Hepatocyte (in vitro differentiated cells): ENCODE measurements at regions not wholly inside any gene's neighbourhood (a gene's known extent, or its start where the extent isn't known, plus 50 kb on each side); places are given as distances from the start of the nearest gene placed in this dataset.

Experiments used
- DNase-seq: peaks from one replicate; pipeline ENCODE4 v3.0.0-alpha.2; 2016; ENCODE audit warnings: low spot score
- H2AFZ ChIP-seq: fragments of 200-600 bp; sonication (generic); 2 replicates; pipeline ENCODE4 v1.6.0; 2016; ENCODE audit warnings: antibody characterized with exemption, mild to moderate bottlenecking
- H3K27ac ChIP-seq: fragments of 200-600 bp; sonication (generic); 2 replicates; pipeline ENCODE4 v1.5.1; 2016; ENCODE audit warnings: mild to moderate bottlenecking
- H3K27me3 ChIP-seq: fragments of 200-600 bp; sonication (generic); 2 replicates; pipeline ENCODE4 v1.6.1; 2016
- H3K36me3 ChIP-seq: fragments of 200-600 bp; sonication (generic); replicated peaks from 2 replicates; pipeline ENCODE4 v1.5.1; 2016; ENCODE audit warnings: low read depth; ENCODE audit not compliant: insufficient read depth
- H3K4me1 ChIP-seq: fragments of 200-600 bp; sonication (generic); 2 replicates; pipeline ENCODE4 v1.5.1; 2016; ENCODE audit warnings: mild to moderate bottlenecking, moderate library complexity; ENCODE audit not compliant: insufficient read depth
- H3K4me2 ChIP-seq: fragments of 200-600 bp; sonication (generic); 2 replicates; pipeline ENCODE4 v1.6.0; 2016
- H3K4me3 ChIP-seq: fragments of 200-600 bp; sonication (generic); 2 replicates; pipeline ENCODE4 v1.5.1; 2016; ENCODE audit warnings: mild to moderate bottlenecking
- H3K79me2 ChIP-seq: fragments of 200-600 bp; sonication (generic); 2 replicates; pipeline ENCODE4 v1.6.0; 2017; ENCODE audit warnings: mild to moderate bottlenecking
- H3K9me2 ChIP-seq: fragments of 200-600 bp; sonication (generic); replicated peaks from 2 replicates; pipeline ENCODE4 v1.6.0; 2017; ENCODE audit warnings: mild to moderate bottlenecking; ENCODE audit not compliant: insufficient read depth
- H3K9me3 ChIP-seq: fragments of 200-600 bp; sonication (generic); 2 replicates; pipeline ENCODE4 v1.5.1; 2016; ENCODE audit warnings: low read depth, mild to moderate bottlenecking
- H4K20me1 ChIP-seq: fragments of 200-600 bp; sonication (generic); 2 replicates; pipeline ENCODE4 v1.6.0; 2016; ENCODE audit warnings: mild to moderate bottlenecking; ENCODE audit not compliant: insufficient read depth, poor library complexity, severe bottlenecking
- EZH2 ChIP-seq: fragments of 200-600 bp; sonication (generic); IDR thresholded peaks from 2 replicates; pipeline ENCODE4 v1.6.1; 2016; ENCODE audit warnings: antibody characterized with exemption, mild to moderate bottlenecking, borderline replicate concordance
- EZH2phosphoT487 ChIP-seq: fragments of 200-600 bp; sonication (generic); IDR thresholded peaks from one replicate; pipeline ENCODE4 v1.6.1; 2018; ENCODE audit warnings: antibody characterized with exemption, mild to moderate bottlenecking, low read depth, moderate library complexity; ENCODE audit not compliant: unreplicated experiment, severe bottlenecking
- WGBS: methylation state at CpG from one replicate; pipeline ENCODE4 v1.1.6; 2016; ENCODE audit warnings: low lambda C conversion rate; ENCODE audit errors: missing lambda C conversion rate; 5-methylcytosine and 5-hydroxymethylcytosine counted together
- TF ChIP-seq, protein P1 (sequence below): fragments of 200-600 bp; sonication (generic); IDR thresholded peaks from 2 replicates; pipeline ENCODE4 v1.5.1; 2016; ENCODE audit warnings: antibody characterized with exemption, mild to moderate bottlenecking; ENCODE audit not compliant: poor library complexity

DNA sequence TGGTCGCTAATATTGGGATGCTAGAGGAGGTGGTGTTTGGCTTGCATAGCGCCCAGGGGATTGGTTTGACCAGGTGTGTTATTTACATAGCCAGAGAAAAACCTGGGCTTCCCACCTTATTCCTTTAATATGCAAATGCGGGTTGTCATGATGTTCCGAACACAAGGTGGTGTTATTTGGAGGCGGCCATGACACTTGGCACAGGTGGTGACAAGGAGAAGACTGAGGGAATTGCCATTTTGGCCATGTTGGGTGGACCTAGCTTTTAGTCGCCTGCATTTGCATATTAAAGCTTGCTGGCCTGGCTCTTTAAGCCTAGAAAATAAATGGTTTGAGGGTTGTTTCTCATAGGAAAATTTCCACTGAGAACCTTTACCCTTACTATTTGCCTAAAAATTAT is 490.5 kb downstream of the SIPA1L2 start:
- Histone ChIP-seq H3K36me3 (no peaks in the 10 kb centered on the region), H3K9me2 (no peaks in the 10 kb centered on the region), H3K4me2 (no peak overlapping the region), H3K27me3 (no peaks in the 10 kb centered on the region), H4K20me1 (no peaks in the 10 kb centered on the region), H3K9me3 (no peaks in the 10 kb centered on the region), H3K4me1 (peaks cover 11% of the 10 kb centered on the region), H3K4me3 (no peak overlapping the region), H2AFZ (no peak overlapping the region), H3K27ac (no peak overlapping the region), H3K79me2 (no peaks in the 10 kb centered on the region)
- TF ChIP-seq, protein P1, sequence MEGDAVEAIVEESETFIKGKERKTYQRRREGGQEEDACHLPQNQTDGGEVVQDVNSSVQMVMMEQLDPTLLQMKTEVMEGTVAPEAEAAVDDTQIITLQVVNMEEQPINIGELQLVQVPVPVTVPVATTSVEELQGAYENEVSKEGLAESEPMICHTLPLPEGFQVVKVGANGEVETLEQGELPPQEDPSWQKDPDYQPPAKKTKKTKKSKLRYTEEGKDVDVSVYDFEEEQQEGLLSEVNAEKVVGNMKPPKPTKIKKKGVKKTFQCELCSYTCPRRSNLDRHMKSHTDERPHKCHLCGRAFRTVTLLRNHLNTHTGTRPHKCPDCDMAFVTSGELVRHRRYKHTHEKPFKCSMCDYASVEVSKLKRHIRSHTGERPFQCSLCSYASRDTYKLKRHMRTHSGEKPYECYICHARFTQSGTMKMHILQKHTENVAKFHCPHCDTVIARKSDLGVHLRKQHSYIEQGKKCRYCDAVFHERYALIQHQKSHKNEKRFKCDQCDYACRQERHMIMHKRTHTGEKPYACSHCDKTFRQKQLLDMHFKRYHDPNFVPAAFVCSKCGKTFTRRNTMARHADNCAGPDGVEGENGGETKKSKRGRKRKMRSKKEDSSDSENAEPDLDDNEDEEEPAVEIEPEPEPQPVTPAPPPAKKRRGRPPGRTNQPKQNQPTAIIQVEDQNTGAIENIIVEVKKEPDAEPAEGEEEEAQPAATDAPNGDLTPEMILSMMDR: no peak
- TF ChIP-seq EZH2 (no peak), EZH2phosphoT487 (no peak)
- 90% methylated on average over 6 of the region's 6 CpGs for WGBS
- DNase-seq: no peak

DNA sequence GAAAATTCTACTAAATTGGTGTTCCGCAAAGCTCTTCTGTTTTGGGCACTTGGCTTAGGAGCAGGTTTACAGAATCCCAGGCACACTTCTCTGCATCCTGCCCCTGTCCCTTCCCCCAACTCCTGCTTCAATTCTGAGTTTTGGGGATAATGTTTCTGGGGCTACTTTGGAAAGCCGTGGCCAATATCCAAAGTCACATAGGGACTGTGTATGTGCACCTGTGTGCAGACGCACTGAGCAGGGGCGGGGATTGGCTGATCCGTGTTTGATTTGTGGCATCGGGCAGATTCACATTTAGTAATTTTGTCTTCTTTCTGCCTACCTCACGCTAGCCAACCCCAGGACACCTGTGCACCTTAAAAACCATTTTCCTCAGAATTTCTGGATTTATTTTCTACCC is 491.9 kb downstream of the SIPA1L2 start:
- Histone ChIP-seq H3K9me3 (no peaks in the 10 kb centered on the region), H3K79me2 (no peaks in the 10 kb centered on the region), H3K4me3 (no peak overlapping the region), H2AFZ (no peak overlapping the region), H3K36me3 (no peaks in the 10 kb centered on the region), H3K27me3 (no peaks in the 10 kb centered on the region), H3K9me2 (no peaks in the 10 kb centered on the region), H3K4me2 (no peak overlapping the region), H4K20me1 (no peaks in the 10 kb centered on the region), H3K4me1 (peaks cover 1% of the 10 kb centered on the region), H3K27ac (no peak overlapping the region)
- TF ChIP-seq EZH2phosphoT487 (no peak), EZH2 (no peak)
- TF ChIP-seq, protein P1: no peak
- no peak for DNase-seq
- 95% methylated on average over 7 of the region's 7 CpGs for WGBS

DNA sequence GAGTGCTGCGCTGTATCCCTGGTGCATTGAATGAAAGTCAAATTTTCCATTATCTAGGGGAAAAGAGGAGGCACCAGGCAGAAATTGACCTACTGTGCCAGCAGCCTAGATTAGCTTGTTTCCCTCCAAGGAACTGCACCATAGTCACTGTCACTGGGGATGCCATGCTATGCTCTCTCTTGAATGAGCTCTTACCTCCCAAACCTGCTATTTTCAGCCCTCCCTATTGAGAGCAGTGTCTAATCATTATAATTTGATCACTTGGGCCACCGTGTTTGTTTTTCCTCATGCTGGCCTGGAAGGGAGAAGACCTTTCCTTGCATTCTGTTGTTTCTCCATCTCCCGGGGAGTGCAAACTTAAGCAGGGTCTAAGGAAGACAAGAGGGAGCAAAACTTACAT is 492.9 kb downstream of the SIPA1L2 start:
- no peaks in the 10 kb centered on the region for H4K20me1 ChIP-seq
- 76% methylated on average over 3 of the region's 3 CpGs for WGBS
- H2AFZ ChIP-seq: no peak overlapping the region
- no peaks in the 10 kb centered on the region for H3K36me3 ChIP-seq
- H3K79me2 ChIP-seq: no peaks in the 10 kb centered on the region
- no peaks in the 10 kb centered on the region for H3K4me1 ChIP-seq
- TF ChIP-seq, protein P1: no peak
- TF ChIP-seq EZH2phosphoT487: no peak
- TF ChIP-seq EZH2: no peak
- no peaks in the 10 kb centered on the region for H3K27me3 ChIP-seq
- H3K4me2 ChIP-seq: no peak overlapping the region
- no peaks in the 10 kb centered on the region for H3K9me3 ChIP-seq
- H3K4me3 ChIP-seq: no peak overlapping the region
- H3K9me2 ChIP-seq: no peaks in the 10 kb centered on the region
- DNase-seq: no peak
- no peak overlapping the region for H3K27ac ChIP-seq

DNA sequence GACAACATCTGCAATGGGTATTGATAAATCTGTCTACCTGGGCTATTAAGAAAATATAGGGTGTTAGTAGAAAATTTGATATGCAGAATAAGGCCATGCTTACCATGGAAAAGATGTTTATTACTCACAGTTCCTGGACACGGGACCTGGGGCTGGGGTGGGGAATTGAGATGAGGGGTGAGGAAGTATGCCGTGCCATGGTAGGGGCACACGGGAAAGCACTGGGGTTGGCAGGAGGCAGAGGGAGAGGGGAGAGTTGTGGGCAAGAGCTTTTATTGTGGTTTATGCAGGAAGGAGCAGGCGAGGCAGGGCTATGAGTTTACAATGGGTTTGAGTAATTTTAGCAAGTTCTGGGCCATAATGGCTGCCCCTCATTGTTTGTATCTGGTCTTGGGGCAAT is 493.8 kb downstream of the SIPA1L2 start:
- no peak for TF ChIP-seq EZH2
- TF ChIP-seq EZH2phosphoT487: no peak
- TF ChIP-seq, protein P1: no peak
- Histone ChIP-seq H2AFZ (no peak overlapping the region), H3K9me2 (no peaks in the 10 kb centered on the region), H3K4me2 (no peak overlapping the region), H3K27me3 (no peaks in the 10 kb centered on the region), H3K79me2 (no peaks in the 10 kb centered on the region), H3K9me3 (no peaks in the 10 kb centered on the region), H3K27ac (no peak overlapping the region), H4K20me1 (no peaks in the 10 kb centered on the region), H3K36me3 (no peaks in the 10 kb centered on the region), H3K4me3 (no peak overlapping the region), H3K4me1 (no peaks in the 10 kb centered on the region)
- 94% methylated on average over 4 of the region's 4 CpGs for WGBS
- no peak for DNase-seq
